ENCODE measurements at regions not wholly inside any gene's neighbourhood (a gene's known extent, or its start where the extent isn't known, plus 50 kb on each side); places are given as distances from the start of the nearest gene placed in this dataset.

DNA sequence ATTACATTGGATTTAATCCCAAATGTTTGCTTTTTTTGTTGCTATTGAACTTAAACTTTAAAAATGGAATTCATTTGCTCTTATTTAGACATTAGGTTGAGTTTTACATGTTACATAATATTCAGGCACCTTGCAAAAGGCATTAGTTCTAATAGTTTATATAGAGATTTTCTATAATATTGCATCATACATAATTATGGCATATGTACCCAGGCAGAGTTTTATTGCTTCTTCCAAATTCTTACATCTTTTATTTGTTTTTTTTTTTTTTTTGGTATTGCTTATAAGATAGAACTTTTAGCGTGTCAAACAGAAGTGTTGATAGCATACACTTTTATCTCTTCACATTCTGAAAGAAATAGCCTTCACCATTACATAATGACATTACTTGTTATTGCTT lies 487.7 kb downstream of the GABRG1 start:
- DNase-seq: no peak

DNA sequence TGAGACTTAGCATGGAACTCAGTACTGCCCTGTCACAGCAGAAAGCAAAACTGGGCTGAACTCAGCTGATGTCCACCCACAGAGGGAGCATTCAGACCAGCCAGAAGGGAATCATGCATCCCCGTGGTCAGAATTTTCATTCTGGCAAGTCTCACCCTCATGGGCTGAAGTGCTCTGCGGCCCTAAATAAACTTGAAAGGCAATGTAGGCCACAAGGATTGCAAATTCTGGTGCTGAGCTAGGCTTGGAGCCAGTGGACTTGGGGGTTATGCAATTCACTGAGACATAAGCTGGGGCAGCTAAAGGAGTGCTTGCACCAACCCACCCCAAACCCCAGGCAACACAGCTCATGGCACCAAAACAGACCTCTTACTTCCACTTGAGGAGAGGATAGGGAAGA lies 494.1 kb downstream of the GABRG1 start:
- no peak for DNase-seq

DNA sequence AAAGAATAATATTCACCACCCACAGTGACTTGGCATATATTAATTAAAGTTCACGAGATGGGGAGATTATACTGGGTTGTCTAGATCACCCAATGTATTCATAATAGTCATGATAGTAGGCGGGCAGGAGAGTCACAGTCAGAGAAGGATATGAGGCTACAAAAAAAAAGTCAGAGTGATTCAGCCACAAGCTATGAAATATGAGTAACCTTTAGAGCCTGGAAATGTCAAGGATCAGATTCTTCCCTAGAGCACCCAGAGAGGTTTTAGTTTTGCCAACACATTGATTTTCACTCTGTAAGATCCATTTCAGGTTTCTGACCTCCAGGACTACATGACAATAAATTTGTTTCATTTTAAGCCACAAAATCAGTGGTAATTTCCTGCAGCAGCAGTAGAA lies 501.9 kb downstream of the GABRG1 start:
- peak; percentile 73 for DNase-seq

- no peak for DNase-seq
Measured at GRCh38 chr4:45620808-45621207, 503.0 kb downstream of the GABRG1 start.

- DNase-seq: no peak
Measured at GRCh38 chr4:45596379-45597101, 527.3 kb downstream of the GABRG1 start.

GRCh38 chr4:45580334-45580733 lies 543.5 kb downstream of the GABRG1 start:
- DNase-seq: no peak

GRCh38 chr4:45578874-45579273 lies 545.0 kb downstream of the GABRG1 start:
- DNase-seq: no peak

DNA sequence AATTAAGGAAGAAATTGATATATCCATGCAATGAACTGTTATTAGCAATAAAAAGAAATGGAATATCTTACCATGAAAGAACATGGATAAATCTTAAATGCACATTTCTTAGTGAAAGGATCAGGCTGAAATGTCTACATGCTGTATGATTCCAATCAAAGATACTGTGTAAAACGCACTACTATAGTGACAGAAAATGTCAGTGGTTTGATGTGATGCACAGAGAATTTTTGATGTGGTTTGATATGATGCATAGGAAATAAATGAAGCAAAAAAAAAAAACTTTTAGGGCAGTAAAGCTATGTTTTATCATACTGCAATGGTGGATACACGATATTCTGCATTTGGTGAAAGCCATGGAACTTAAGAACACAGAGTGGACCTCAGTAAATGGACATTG lies 547.6 kb downstream of the GABRG1 start:
- no peak for DNase-seq

DNA sequence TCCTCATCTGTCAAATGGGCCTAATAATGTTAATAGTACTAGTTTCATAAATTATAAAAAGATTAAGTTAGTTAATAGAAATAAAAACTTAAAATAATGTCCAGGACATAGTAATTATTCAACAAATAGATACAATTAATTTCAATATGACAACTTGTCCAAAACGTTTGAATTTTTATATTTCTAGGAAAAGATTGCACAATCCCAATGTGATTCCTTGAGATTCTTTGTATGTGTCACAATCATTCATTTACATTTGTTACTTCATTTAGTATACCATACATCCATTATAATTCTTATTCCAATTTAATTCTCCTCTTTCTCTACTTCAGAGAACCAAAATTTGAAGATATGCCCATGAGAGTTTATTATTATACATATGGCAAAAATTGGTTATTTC lies 554.2 kb downstream of the GABRG1 start:
- no peak for DNase-seq

- DNase-seq: no peak
Measured at GRCh38 chr4:45568694-45569093, 555.2 kb downstream of the GABRG1 start.

DNA sequence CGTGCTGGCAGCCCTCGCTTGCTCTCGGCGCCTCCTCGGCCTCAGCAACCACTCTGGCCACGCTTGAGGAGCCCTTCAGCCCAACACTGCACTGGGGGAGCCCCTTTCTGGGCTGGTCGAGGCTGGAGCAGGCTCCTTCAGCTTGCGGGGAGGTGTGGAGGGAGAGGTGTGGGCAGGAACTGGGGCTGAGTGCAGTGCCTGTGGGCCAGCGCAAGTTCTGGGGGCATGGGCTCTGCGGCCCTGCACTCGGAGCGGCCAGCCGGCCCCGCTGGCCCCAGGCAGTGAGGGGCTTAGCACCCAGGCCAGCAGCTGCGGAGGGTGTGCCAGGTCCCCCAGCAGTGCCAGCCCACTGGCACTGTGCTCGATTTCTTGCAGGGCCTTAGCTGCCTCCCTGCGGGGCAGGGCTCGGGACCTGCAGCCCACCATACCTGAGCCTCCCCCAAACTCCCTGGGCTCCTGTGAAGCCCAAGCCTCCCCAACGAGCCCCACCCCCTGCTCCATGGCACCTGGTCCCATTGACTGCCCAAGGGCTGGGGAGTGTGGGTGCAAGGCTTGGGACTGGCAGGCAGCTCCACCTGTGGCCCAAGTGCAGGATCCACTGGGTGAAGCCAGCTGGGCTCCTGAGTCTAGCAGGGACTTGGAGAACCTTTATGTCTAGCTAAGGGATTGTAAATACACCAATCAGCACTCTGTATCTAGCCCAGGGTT lies 556.8 kb downstream of the GABRG1 start:
- no peak for DNase-seq

- no peak for DNase-seq
Measured at GRCh38 chr4:45554423-45554822, 569.4 kb downstream of the GABRG1 start.

DNA sequence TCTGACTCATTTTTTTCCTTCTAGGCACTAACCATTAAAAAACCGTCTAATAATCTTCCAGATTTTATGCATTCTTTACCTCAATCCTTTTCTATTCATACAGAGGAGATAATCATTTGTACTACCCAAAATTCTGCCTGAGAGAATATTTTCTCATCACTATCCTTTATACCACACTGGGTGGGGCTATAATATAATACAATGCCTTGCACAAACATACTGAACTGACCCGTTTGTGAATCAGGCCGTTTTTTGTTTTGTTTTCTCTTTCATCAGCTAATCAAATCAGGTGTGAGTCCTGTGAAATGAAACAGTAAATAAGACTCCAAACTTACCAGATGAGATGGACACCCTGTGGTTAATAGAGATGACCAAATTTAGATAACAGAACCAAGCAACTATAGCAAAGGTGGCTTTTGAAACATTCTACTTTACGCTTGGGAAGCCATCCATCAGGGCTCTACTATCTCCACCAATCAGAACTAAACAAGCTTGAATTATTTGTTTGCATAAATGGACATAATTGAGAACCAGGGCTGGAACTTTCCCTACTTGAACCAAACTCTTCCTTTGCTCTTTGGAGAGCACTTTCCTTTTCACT lies 573.0 kb downstream of the GABRG1 start:
- DNase-seq: no peak

DNA sequence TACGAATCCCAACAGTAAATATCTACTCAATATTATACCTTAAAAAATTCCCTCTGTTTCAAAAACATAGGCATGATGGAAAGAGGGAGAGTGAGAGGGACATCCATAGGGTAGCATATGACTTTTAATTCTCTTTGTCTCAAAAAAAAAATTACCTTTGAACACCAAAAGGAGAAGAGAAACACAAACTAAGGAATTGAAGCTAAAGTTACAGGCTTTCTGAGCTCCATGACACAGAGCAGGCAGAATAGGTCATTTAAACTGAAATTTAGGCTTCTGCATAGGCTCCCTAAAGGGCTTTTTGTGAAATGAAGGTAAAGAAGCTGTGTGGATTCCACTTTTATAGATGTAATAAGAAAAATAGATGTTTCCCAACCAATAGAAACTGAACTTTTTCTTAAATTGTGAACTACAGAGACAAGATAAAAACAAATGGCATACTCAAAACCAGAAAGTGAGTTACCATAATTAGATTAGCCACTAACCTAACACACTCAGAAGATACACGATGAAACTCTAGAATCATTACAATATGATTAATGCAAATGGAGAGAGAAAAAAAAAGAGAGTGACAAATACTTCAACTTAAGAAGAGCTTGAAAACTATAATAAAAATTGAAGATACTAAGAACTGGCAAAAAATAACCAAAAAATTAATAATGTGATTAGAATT lies 584.6 kb downstream of the GABRG1 start:
- DNase-seq: no peak

- no peak for DNase-seq
Measured at GRCh38 chr4:45530498-45530897, 593.4 kb downstream of the GABRG1 start.

DNA sequence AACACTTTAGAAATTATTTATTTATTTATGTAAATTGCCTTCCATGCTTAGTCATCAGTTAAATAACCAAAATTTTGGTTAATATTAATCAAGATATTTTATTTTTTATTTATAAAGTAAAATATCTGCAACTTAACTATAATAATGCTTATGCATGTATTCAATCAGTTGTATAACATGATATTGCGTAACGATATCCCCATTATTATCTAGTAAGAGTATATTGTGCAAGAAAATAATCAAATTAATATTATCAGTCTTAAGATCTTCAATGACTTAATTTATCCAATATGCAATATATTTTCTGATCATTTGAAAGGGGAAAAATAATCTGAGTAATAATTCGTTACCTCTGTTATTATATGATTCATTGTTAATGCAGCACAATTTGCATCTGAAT lies 596.7 kb downstream of the GABRG1 start:
- no peak for DNase-seq

DNA sequence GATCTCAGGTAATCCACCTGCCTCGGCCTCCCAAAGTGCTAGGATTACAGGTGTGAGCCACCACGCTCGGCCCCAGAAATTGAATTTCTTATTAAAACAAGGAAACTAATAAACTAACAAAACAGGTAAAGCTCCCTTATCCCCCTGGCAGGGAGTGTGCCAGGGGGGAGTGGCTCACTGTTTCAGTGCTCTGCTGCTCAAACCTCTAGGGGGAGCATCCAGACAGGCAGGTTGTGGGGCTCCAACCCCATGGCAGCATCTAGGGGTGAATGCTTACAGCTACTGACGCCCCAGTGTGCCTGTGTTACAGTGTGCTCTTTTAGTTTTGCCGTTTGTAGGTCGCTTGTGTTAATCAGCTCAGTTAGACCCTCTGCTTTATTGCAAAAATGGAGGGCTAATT lies 605.0 kb downstream of the GABRG1 start:
- DNase-seq: no peak

DNA sequence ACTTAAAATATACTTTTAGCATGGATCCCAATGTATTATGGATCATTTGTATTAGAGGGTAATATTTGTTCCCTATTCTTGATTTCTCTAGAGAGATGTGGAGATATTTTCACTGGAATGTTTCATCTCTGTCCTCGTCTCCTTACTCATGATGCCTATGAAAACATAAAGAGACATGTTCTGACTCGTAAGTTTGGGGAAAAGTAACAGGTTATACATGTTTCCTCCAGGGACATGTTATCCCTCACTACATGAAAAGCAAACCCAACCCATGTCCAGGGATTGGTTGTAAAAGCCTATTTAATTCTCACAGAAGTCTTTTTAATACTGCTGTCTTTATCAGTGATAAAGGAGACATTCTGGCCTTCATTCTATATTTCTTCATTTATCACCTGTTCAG lies 621.4 kb downstream of the GABRG1 start:
- no peak for DNase-seq

GRCh38 chr4:45484740-45485139 lies 639.1 kb downstream of the GABRG1 start:
- DNase-seq: no peak

- DNase-seq: no peak
Measured at GRCh38 chr4:45482346-45482745, 641.5 kb downstream of the GABRG1 start.

- no peak for DNase-seq
Measured at GRCh38 chr4:45477311-45477733, 646.5 kb downstream of the GABRG1 start.

DNA sequence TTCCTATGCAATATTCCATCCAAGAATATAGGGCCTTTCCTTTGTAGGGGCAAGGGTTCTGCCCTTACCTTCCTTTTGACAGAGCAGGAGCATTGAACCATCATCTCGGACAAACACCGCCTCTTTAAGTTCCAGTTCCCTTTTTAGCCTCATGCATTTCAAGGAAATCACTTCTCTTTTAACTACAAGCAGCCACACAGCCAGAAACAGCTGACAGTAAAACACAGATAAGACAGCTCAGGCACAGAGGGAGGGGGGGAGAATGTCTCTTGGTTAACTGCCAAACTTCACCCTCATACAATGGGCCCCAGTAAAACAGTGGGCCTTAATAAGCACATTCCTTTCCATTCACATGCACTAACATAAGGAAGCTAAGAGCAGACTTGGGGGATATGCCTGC lies 648.3 kb downstream of the GABRG1 start:
- no peak for DNase-seq

DNA sequence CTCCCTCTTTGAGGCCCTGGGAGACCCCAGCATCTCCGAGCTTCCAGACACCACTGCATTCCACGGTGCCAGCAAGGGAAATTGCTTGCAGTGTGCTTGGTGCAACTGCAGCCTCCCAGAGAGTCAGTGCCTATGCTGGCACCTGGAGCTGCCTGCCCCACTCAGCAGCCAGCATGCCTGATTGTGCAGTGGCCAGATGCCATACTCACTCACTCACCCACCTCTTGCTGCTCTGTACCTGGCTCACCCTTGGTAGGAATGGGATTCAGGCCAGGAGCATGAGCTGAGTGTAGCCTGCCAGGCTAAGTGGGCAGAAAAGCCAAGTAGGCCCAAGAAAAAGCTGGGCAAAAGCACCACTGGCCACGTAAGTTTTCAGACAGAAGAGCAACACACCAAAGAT lies 651.4 kb downstream of the GABRG1 start:
- no peak for DNase-seq

DNA sequence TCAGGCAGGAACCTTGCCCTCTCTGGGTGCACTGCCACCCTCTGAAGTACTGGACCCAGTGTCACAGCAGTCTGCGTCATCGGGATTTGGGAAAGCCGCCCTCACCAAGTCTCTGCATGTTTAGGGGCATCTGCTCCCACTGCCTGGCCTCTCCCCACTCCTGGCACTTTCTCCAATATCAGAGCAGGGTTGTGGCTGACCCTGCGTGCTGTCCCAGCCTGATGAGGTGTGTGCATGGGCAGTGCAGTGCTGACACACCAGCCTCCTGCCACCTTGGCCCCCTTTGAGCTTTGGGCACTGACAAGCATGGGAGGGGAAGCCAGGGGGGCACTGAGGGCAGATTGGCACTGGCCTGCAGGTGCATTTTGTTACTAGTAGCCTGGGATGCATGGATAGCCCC lies 652.5 kb downstream of the GABRG1 start:
- DNase-seq: no peak
